SK-N-DZ (cell line): ENCODE measurements at regions not wholly inside any gene's neighbourhood (a gene's known extent, or its start where the extent isn't known, plus 50 kb on each side); places are given as distances from the start of the nearest gene placed in this dataset.

Experiments
- DNase-seq: peaks from one replicate; pipeline ENCODE4 v3.0.0-alpha.2; 2015; ENCODE audit warnings: low spot score

DNA sequence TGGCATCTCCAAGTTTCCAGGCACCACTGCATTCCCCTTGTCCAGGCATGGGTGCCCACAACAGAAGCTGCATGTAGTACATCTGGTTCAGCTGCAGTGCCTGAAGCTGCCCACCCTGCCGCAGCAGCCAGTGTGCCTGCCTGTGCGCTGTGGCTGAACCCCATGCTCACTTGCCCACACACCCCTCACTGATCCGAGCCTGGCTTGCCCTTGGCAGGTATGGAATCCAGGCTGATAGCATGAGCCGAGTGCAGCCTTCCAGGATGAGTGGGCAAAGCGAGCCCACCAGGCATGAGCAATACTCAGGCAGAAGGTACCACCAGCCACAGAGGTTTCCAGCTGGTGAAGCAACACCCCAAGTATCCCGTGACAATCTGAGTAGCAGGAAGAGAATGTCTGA is 280.3 kb upstream of the KLF12 start:
- DNase-seq, result no peak

DNA sequence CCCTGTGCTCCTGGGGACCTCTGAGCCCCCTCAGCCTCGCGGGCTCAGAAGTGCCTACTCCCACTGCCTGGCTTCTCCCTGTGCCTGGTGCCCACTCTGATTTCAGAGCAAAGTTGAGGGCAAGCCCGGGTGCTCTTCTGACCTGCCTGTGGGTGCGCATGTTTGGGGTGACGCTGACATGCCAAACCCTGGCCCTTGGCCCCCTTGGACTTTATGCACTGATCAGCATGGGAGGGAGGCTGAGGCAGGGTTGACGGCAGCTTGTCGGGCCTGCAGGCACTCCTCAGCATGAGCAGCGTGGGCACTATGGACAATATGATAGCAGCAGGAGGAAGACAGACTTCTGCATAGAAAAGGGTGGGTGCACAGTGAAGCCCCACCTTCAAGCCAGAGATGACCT is 279.3 kb upstream of the KLF12 start:
- DNase-seq, result no peak

DNA sequence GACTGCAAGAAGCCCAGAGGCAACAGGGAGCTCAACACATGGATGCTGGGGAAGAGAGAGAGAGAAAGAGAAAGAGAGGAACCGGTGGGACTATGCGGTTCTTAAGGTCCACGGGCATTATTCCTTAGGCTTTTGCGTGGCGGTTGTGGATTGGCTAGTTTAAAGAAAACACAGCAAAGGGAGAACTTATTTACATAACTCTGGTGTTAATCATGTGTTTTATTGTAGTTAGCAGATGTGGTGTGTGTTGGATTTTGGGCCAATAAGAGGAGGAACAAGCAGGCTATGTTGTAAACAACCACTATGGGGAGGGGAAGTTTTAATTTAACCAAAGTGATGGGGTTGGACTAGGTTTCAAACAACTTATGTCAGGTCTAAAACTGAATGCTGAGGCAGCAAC is 275.3 kb upstream of the KLF12 start:
- no peak for DNase-seq

DNA sequence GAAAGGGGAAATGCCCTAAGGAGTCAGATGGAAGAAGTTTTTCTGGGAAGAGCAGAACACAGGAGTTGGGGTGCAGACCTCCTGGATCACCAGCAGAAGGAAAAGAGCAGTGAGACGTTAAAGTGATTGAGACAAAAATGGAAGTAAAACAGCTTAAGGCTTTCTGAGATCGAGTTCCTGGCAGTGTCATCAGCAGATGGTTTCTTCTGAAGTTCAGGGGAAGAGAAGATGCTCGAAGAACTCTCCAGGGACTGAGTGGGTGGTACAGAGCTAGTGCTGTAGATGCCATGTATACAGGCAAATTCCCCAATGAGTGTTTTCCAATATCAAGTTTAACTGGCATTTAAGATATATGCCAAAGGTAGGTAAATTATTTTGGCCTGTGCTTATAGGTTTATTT is 272.2 kb upstream of the KLF12 start:
- DNase-seq, result no peak

DNA sequence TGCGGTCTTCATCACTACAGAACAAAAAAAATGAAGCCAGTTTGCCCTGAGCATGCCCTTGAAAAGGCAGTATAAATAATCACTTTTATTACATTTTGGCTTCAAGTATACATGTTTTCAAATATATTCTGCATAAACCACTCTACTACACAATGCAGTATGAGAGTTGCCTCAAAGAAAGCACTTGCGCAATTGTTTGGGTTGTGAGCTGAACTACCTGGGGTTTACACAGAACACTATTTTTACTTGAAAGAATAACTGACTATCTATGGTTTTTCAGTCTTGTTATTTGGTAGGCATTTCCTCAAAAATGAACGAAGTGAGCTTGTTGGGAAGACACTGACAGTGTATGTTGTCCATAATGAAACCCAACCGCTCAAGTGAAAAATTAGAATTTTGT is 264.4 kb upstream of the KLF12 start:
- DNase-seq, result no peak

DNA sequence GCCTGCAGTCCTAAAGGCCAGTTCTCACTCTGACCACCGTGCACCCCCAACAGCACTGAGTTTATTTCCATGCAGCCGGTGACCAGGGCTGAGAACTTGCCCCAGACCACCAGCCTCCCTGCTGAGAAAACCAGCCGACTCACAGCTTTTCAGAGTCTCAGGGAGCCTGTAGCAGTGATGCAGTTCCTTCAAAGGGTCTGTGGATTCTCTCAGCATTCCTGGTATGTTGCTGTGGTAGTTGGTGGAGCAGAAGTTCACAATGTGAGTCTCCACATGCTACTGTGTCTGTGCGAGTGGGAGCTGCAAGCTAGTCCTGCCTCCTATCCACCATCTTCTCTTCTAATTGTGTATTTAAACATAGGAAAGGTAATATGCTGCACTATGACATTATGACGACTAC is 254.9 kb upstream of the KLF12 start:
- DNase-seq, result no peak

DNA sequence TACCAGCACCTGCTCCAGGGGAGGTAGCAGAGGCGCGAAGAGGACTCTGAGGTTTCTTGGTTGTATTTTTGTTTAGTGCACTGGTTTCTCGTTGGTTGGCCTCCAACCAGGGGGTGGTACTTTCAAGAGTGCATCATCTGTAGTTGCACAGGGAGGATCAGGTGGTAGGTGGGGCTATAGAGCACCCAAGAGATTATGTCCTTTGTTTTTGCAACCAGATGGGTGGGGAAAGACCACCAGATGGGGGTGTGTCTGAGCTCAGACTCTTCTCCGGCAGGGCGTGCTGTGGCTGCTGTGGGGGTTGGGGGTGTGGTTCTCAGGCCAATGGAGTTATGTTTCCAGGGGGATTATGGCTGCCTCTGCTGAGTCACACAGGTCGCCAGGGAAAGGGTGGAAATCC is 254.4 kb upstream of the KLF12 start:
- peak; percentile 7 for DNase-seq

DNA sequence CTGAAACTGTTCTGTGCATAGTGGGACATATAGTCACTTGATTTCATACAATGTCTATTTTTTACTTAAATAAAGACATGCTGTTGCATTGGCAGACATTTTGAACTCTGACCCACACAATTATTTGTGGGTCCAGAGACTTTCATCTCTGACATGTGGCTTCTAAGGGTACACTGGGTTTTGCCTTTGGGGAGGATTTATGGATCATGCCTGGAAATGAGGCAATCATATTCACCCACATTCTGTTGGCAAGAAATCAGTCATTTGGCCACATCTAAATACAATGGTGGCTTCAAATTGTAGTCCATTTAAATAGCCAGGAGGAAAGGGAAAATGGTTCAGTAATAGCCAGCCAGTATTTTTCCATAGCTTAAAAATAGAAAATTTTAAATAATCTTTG is 238.3 kb upstream of the KLF12 start:
- DNase-seq, result no peak

DNA sequence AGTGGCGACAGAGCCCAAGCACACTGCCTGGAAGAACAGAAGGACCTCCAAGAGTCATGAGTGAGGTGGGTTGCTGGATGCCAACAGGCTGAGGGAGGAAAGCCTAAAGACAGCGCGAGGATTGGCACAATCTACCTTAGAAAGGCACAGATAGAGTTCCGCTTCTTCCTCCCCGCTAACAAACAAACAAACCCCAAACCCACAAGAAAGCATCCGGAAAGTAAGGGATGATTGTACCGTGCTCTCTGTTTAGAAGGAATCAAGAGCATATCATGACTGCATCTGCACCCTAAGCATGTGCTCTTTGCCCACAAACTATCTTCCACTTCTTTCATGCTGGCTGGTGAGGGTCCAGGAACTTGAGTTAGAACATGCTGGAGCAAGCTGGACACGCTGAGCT is 233.0 kb upstream of the KLF12 start:
- DNase-seq, result no peak

DNA sequence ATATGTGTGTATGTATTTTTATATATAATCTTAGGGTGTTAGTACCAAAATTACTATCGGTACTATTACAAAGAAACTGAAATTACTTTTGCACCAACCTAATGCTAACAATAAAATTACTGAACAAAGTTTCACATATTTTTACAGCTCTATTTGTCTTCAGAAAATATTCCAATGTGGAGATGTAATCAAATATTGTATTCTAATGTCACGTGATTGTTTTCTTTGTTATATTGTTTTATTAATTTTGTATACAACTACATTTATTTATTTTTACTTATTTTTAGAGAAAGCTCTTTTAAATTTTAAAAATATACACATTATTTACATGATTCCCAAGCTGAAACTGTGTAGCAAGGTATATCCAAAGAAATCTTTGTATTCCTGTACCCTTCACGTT is 227.1 kb upstream of the KLF12 start:
- DNase-seq, result no peak

DNA sequence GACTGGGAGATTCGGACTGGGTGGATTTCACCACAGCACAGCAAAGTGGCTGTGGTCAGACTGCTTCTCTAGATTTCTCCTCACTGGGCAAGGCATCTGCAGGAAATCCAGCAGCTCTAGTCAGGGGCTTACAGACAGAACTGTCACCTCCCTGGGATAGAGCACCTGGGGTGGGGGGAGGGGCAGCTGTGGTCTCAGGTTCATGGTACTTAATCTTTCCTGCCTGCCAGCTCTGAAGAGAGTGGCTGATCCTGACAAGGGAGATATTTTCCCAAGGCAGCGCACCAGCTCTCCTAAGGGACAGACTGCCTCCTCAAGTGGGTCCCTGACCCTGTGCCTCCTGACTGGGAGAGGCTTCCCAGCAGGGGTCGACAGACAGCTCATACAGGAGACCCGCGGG is 212.8 kb upstream of the KLF12 start:
- no peak for DNase-seq

DNA sequence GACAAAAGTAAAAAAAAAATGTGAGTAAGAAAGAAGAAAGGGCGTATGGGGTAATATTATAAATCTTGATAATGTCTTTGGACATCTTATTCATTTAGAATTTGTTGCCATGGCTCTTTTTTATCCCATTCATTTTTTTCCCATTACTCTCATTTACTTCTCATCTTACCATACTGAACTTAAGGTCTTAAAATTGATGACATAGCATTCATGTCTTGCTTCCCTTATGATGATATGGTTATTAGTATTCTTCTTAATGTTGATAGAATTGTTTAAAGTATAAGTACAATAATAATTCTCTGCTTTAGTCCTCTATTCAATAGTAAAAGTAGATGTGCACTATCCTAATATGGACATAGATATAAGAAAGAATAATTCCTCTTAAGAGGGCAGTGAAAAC is 204.1 kb upstream of the KLF12 start:
- no peak for DNase-seq

DNA sequence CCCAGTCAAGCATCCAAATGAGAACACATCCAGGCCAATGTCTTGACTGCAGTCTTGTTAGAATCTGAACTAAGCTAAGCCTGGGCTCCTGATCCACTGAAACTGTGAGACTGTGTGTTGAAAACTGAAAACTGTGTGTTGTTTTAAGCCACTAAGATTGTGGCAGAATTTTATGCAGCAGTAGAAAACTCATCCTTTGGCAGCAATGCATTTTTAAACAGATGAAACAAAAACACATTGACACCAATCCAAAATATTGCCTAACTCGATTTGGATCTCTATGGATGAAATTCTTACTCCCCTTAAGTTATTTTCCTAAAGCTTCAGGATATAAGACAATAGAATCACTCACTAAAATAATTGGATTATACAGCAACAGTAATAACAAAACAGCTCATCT is 202.3 kb upstream of the KLF12 start:
- DNase-seq, result no peak

DNA sequence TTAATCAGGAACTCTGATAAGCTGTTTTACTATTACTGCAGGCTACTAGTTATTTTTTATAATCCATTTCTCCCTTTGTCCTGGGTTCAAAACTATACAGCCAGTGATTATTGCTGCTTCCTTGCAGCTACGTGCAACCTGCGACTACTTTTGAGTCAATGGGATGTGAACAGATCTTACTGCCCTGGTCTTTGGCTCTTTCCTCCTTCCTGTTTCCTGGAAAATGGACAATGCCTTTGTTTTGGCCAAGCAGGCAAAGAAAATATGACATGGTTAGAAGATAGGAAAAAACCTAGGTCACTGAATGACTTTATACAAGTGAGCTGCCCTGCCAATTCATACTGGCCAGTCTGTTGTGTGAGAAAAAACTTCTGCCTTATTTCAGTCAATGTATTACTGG is 201.2 kb upstream of the KLF12 start:
- no peak for DNase-seq

DNA sequence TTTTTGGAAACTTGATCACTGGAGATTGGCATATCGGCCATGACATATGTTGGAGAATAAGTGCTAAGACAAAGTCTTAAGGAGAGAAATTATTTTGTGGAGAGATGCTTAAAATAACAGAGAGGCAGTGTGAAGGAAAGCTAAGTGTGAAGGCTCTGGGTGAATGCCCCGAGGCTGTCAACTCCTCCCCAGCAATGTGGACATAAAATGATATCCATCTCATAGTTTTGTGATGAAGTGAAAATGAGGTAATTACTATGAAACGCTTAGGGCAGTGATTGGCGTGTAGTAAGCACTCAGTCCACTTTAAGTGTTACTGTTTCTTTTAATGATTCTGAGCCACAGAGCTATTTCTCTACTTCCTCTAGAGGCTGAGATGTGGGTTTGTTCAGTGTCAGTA is 195.8 kb upstream of the KLF12 start:
- no peak for DNase-seq

DNA sequence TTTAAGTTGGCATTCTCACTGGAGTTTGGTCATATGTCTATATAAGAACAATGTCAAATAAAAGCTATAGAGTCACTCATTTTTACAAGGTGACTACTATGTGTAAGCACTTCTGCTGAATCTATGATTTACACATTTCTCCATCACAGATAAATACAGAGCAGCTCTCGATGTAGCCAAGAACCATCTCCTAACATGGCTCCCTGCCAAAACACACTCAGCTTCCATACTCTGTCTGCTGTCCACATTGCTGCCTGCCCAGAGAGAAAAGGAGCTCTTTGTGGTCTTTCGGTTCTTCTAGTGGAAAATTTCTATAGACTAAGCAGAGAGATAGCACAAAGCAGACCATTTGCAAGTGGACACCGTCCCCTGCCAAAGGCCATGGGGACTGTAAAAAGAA is 190.9 kb upstream of the KLF12 start:
- DNase-seq, result no peak

DNA sequence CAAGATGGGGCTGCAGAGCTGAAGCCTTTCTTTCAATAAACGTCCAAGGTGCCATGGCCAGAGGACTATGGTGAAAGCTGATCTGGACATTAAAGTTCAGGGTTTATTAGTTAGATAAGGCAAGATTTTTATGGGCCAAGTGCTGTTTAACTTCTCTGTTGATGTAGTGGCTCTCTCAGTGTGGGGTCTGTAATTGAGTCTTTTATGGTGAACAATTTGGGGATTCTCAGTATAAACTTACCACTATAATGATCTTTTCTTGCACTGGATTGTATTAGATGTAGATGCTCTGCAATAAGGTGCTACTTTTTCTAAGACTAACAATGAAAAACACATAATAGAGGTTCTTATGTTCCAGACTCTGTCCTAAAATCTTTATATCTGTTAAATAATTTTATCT is 190.1 kb upstream of the KLF12 start:
- DNase-seq, result no peak

DNA sequence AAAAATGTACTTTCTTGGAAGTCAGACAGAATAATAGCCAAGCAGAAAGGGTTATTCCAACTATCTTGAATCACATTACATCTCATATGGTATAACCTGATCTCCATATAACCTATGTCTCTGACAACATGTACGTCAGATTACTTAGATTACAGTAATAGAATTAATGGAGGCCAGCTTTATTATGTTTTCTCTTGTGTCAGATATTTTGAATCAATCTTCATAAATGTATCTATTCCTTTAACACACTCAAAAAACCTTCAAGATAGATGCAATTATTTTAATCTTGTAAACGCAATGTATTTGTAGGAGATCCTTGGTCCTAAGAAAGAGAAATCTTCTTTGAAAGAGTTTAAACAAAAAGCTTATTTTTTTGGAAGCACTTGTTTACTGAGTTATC is 188.4 kb upstream of the KLF12 start:
- DNase-seq, result no peak

DNA sequence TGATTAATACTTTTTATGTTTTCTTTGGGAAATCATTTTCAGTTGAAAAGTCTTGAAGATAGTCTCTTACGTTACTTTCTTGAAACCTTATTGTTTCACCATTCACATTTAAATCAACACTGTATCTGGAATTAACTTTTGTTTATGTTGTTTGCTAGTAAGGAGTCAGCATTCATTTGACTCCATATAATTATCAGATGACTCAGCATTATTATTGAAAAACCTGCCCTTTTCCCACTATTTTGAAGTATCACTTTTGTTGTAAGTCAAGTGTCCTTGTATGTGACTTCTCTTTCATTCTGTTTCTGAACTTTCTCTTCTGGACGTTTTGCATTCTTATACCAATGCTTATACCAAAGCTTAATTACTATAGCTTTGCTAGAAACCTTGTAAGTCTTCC is 186.1 kb upstream of the KLF12 start:
- DNase-seq, result no peak

DNA sequence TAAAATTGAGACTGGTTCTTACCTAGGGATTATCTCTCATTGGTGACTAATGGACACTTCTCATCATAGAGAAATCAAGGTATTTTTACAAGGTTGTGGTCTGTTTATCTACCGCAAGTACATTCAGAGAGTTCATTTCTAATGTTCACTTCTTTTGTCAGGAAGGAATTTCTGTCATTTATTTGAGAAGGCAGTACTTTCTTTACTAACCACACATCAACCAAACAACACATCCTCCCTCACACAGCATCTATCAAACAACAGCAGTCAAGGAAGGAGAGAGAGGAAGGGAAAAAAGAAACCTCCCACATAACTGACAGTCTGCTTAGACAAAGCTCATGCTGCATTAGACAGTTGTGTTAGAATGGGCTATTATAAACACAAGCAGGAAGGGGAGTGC is 182.3 kb upstream of the KLF12 start:
- no peak for DNase-seq

DNA sequence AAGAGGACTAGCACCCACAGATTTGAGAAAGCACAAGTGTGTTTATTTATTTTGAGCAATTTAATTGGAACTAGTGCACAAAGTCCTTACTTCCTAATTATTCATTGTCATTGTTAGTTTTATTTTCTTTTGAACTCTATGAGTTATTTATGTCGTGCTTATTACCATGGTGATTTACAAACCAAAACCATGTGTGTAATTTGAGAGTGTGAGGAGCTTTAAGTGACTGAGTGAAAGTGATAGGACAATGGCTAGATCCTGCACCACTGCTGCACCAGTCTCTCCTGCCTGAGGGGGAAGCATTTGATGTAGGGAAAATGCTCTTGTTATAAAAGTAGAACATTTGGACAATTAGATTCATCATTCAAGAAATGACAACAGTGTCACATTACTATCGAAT is 172.3 kb upstream of the KLF12 start:
- DNase-seq, result peak; percentile 8

DNA sequence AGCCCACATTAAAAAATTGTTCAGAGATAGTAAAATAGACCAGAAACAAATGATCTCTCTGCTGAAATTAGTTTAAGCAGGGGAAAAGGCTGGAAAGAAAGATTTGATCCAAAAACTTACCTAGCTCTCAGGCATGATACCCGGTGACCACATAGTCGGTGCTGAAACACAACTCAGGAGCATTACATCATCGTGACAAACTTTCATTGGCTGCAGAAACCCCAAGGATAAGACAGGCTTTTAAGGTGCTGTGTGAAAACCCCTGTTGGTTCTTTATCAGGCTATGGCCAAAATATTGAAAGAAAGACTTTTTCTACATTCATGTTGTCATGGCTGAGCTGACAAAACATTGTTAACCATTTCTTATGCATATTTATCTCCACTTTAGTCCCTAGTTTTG is 171.7 kb upstream of the KLF12 start:
- no peak for DNase-seq

DNA sequence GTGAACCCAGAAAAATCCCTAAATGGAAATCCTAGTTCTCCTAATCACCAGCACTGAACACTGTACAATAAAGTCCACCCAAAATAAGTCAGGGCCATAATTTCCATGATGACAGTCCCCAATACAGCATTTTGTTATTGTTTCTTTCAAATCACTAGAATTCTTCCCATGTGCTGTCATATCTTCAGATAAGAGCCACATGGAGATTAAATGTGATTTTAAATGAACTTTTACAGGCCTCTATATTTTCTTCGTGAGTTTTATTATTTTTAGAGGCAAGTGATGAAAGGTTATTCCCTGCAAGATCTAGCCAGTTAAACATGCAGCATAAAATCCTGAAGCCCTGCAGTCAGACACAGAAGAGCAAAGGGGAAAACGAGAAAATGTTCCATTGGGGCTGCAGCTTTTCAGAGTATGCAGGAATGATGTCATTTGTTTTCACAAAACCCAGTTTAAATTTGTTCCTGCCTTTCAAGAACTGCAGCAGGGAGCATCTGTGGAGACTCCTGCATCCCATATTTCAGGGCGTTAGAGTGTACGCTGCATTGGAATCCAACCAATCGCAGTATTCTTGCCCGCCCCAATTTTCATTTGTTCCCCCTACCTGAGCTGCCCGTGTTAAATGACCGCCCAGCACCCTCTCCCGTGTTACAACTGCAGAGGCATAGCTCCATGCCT is 167.2 kb upstream of the KLF12 start:
- DNase-seq, result no peak

DNA sequence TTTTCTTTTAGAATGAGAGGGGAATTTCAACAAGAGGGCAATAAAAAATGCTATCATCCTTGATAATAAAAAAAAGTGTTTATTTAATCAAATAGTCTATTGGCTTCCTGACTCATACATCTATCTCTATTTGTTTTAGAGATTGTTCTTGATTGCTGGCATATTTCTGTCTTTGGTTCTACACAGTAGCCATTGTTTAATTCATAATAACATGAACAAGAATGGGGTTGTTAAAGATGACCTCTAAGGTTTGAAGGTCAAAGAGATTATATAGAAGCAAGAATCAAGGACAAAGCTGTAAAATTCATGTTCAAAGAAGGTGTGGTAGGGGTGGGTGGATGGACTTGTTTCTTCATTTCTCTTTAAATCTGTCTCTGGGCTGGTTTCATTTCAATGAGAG is 166.0 kb upstream of the KLF12 start:
- DNase-seq, result no peak

DNA sequence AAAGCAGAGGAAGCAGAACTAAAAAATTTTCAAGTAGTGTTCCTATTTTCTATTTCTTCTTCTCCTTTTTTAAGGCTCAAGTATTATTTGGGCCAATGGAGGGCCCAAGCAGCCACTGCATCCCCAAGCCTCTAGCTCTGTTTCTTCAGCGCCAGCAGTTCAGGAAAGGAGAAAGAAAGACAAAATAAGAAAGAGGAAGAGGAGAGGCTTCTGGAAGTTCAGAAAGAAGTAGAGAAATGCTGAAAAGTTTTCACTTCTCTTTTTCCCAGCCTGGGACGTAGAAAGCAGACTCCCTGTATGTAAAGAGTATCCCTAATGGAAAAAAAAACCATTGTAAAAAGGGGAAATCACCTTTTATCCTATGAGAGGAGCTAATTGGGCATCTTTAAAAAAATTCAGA is 165.5 kb upstream of the KLF12 start:
- DNase-seq, result no peak
